ENCODE measurements at regions not wholly inside any gene's neighbourhood (a gene's known extent, or its start where the extent isn't known, plus 50 kb on each side); places are given as distances from the start of the nearest gene placed in this dataset.

GRCh38 chr2:186992597-186992996, 143.6 kb upstream of the ZSWIM2 start:
- TF ChIP-seq, protein P1, sequence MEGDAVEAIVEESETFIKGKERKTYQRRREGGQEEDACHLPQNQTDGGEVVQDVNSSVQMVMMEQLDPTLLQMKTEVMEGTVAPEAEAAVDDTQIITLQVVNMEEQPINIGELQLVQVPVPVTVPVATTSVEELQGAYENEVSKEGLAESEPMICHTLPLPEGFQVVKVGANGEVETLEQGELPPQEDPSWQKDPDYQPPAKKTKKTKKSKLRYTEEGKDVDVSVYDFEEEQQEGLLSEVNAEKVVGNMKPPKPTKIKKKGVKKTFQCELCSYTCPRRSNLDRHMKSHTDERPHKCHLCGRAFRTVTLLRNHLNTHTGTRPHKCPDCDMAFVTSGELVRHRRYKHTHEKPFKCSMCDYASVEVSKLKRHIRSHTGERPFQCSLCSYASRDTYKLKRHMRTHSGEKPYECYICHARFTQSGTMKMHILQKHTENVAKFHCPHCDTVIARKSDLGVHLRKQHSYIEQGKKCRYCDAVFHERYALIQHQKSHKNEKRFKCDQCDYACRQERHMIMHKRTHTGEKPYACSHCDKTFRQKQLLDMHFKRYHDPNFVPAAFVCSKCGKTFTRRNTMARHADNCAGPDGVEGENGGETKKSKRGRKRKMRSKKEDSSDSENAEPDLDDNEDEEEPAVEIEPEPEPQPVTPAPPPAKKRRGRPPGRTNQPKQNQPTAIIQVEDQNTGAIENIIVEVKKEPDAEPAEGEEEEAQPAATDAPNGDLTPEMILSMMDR (optimal IDR thresholded peaks at IDR 0.05 in 1 of 3, IDR thresholded peaks at IDR 0.05 in 1 of 3, conservative IDR thresholded peaks at IDR 0.05 in 1 of 3; ENCODE audit: extremely low read depth in 1 of 3, insufficient read depth in 2 of 3, low read length in 3 of 3), result no peak
- TF ChIP-seq EZH2 (IDR thresholded peaks at IDR 0.05; ENCODE audit: low read length), result no peak
- Histone ChIP-seq H3K27me3 (ENCODE audit: control insufficient read depth, extremely low read depth, insufficient read depth, low read length) (no peaks in the 10 kb centered on the region), H3K9me1 (ENCODE audit: control insufficient read depth, extremely low read depth, insufficient read depth, low read length) (no peaks in the 10 kb centered on the region), H3K4me1 (ENCODE audit: control insufficient read depth, extremely low read depth, insufficient read depth, low read length) (no peaks in the 10 kb centered on the region), H3K4me3 (ENCODE audit: control insufficient read depth in 2 of 3, extremely low read depth in 1 of 3, insufficient read depth in 2 of 3, low read depth in 1 of 3, low read length in 3 of 3) (no peak overlapping the region), H4K20me1 (ENCODE audit: control insufficient read depth, extremely low read depth, insufficient read depth, low read length) (no peaks in the 10 kb centered on the region), H3K79me2 (ENCODE audit: control insufficient read depth, insufficient read depth, low read length) (no peaks in the 10 kb centered on the region), H3K27ac (ENCODE audit: control insufficient read depth, insufficient read depth, low read length) (no peak overlapping the region), H3K36me3 (ENCODE audit: control insufficient read depth in 2 of 2, extremely low read depth in 1 of 2, insufficient read depth in 2 of 2, low read length in 2 of 2) (no peaks in the 10 kb centered on the region), H3K9me3 (ENCODE audit: control insufficient read depth, low read depth, low read length) (no peaks in the 10 kb centered on the region), H3K9ac (ENCODE audit: control insufficient read depth, extremely low read depth, insufficient read depth, low read length) (no peak overlapping the region), H3K4me2 (ENCODE audit: control insufficient read depth, extremely low read depth, insufficient read depth, low read depth, low read length) (no peak overlapping the region), H2AFZ (ENCODE audit: control insufficient read depth, low read length) (no peak overlapping the region)
- DNase-seq (ENCODE audit: low read depth, low spot score) (no peak), FAIRE-seq (no peak)
- dilution Hi-C loops (cut with MboI; ENCODE audit: extremely low pct_ligation_motif_present, low sequenced_read_pairs), result no loop called here

DNA sequence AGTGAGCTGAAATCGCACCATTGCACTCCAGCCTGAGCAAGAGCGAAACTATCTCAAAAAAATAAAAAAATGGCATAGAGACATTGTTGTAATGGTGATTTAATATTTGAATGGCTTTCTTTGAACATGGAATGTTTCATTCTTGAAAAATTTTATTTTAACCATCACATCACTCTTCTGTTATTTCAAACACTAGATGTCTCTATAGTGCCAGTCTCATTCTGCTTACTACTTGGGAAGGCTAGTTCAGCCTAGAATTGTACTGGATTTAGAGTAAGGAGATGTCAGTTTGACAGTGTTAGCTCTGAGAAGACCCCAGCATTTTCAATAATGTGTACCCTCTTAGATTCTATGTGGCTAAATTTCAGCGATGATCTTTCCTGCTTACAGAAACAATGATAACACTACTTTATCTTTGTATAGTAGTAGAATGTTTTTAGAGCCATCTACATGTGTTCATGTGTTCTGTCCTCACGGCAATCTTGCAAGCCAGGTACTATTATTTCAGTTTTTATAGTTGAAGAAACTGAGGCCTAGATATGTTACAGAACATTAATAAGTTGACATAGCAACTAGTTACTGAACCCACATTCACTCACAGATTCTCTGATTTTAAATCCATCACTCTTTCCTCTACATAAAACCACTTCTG, 142.9 kb upstream of the ZSWIM2 start:
- Histone ChIP-seq H3K4me3 (ENCODE audit: control insufficient read depth in 2 of 3, extremely low read depth in 1 of 3, insufficient read depth in 2 of 3, low read depth in 1 of 3, low read length in 3 of 3) (no peak overlapping the region), H4K20me1 (ENCODE audit: control insufficient read depth, extremely low read depth, insufficient read depth, low read length) (no peaks in the 10 kb centered on the region), H3K9ac (ENCODE audit: control insufficient read depth, extremely low read depth, insufficient read depth, low read length) (no peak overlapping the region), H3K36me3 (ENCODE audit: control insufficient read depth in 2 of 2, extremely low read depth in 1 of 2, insufficient read depth in 2 of 2, low read length in 2 of 2) (no peaks in the 10 kb centered on the region), H3K4me1 (ENCODE audit: control insufficient read depth, extremely low read depth, insufficient read depth, low read length) (no peaks in the 10 kb centered on the region), H3K79me2 (ENCODE audit: control insufficient read depth, insufficient read depth, low read length) (no peaks in the 10 kb centered on the region), H3K9me3 (ENCODE audit: control insufficient read depth, low read depth, low read length) (no peaks in the 10 kb centered on the region), H3K9me1 (ENCODE audit: control insufficient read depth, extremely low read depth, insufficient read depth, low read length) (no peaks in the 10 kb centered on the region), H2AFZ (ENCODE audit: control insufficient read depth, low read length) (no peak overlapping the region), H3K27me3 (ENCODE audit: control insufficient read depth, extremely low read depth, insufficient read depth, low read length) (no peaks in the 10 kb centered on the region), H3K27ac (ENCODE audit: control insufficient read depth, insufficient read depth, low read length) (no peak overlapping the region), H3K4me2 (ENCODE audit: control insufficient read depth, extremely low read depth, insufficient read depth, low read depth, low read length) (no peak overlapping the region)
- dilution Hi-C loops (cut with MboI; ENCODE audit: extremely low pct_ligation_motif_present, low sequenced_read_pairs), result no loop called here
- no peak for TF ChIP-seq EZH2 (IDR thresholded peaks at IDR 0.05; ENCODE audit: low read length)
- TF ChIP-seq, protein P1 (optimal IDR thresholded peaks at IDR 0.05 in 1 of 3, IDR thresholded peaks at IDR 0.05 in 1 of 3, conservative IDR thresholded peaks at IDR 0.05 in 1 of 3; ENCODE audit: extremely low read depth in 1 of 3, insufficient read depth in 2 of 3, low read length in 3 of 3), result no peak
- FAIRE-seq, result no peak
- no peak for DNase-seq (ENCODE audit: low read depth, low spot score)

Data from keratinocyte (primary cell).